GM12864 (cell line): ENCODE measurements at regions not wholly inside any gene's neighbourhood (a gene's known extent, or its start where the extent isn't known, plus 50 kb on each side); places are given as distances from the start of the nearest gene placed in this dataset.

Experiments
- DNase-seq: peaks from one replicate; pipeline ENCODE4 v3.0.0-alpha.2; 2011; ENCODE audit warnings: low read depth
- H3K4me3 ChIP-seq: 2 replicates; pipeline ENCODE4 v1.5.1; 2011; ENCODE audit warnings: mild to moderate bottlenecking, low read depth, low read length, control low read depth
- TF ChIP-seq, protein P1 (sequence below): IDR thresholded peaks from 2 replicates; pipeline ENCODE4 v1.5.1; 2011; ENCODE audit warnings: low read depth, mild to moderate bottlenecking, moderate library complexity, low read length, control low read depth, inconsistent platforms; ENCODE audit errors: missing control alignments

DNA sequence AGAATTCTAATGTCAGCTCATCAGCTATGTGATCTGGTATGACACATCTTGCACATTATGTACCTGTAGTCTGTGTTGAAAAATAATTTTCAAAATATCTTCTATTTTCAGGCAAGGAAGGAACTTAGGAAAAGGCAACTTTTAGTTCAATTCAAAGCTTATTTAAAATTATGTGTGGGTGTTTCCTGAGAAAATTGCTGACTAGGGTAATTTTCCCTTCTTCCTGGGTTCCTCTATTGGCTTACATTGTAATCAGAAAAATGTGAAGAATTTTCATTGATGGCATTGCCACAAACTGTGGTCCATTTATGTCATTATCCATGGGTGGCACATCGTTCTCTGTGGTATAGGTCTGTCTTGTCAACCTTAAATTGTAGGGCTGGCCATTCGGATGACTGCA lies 328.7 kb upstream of the SGCD start:
- TF ChIP-seq, protein P1, sequence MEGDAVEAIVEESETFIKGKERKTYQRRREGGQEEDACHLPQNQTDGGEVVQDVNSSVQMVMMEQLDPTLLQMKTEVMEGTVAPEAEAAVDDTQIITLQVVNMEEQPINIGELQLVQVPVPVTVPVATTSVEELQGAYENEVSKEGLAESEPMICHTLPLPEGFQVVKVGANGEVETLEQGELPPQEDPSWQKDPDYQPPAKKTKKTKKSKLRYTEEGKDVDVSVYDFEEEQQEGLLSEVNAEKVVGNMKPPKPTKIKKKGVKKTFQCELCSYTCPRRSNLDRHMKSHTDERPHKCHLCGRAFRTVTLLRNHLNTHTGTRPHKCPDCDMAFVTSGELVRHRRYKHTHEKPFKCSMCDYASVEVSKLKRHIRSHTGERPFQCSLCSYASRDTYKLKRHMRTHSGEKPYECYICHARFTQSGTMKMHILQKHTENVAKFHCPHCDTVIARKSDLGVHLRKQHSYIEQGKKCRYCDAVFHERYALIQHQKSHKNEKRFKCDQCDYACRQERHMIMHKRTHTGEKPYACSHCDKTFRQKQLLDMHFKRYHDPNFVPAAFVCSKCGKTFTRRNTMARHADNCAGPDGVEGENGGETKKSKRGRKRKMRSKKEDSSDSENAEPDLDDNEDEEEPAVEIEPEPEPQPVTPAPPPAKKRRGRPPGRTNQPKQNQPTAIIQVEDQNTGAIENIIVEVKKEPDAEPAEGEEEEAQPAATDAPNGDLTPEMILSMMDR, result no peak
- no peak for DNase-seq
- no peak overlapping the region for H3K4me3 ChIP-seq

DNA sequence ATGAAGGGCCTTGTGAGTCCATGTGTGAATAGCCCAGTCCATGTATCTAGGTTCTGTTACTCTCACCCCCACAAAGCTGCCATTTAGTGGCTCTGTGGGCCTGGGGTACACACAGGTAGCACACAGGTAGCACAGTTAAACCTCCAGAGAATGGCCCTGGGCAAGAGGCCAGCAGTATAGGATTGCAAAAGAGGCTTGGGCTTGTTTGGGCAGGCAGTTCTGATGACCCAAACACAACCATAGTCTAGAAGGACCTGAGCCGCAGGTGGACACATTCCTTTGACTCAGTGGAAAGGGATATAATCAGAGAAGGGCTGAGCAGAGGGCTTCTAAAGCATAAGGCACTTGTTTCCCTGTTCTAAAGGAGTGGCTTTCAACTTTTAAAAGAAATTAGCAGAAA lies 326.8 kb upstream of the SGCD start:
- TF ChIP-seq, protein P1, result no peak
- DNase-seq, result no peak
- no peak overlapping the region for H3K4me3 ChIP-seq

DNA sequence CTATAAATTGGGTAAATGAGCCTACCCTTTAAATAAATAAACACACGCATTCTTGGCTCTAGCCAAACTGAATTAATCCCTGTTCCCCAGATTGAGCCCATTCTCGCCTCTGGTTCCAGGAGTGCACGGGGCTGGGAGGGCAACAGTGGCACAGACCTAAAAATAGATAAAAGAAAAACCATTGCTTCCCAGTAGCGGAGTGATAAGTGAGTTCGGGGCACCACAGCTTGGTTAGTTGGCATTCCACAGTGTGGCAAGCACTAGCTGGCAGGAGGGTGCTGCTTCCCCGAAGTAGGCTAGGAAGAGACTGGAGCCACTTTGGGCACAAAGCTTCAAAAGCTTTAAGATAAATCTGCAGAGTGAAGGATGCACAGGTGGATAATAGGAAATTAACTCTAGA lies 322.2 kb upstream of the SGCD start:
- TF ChIP-seq, protein P1, result no peak
- DNase-seq, result no peak
- H3K4me3 ChIP-seq, result no peak overlapping the region

DNA sequence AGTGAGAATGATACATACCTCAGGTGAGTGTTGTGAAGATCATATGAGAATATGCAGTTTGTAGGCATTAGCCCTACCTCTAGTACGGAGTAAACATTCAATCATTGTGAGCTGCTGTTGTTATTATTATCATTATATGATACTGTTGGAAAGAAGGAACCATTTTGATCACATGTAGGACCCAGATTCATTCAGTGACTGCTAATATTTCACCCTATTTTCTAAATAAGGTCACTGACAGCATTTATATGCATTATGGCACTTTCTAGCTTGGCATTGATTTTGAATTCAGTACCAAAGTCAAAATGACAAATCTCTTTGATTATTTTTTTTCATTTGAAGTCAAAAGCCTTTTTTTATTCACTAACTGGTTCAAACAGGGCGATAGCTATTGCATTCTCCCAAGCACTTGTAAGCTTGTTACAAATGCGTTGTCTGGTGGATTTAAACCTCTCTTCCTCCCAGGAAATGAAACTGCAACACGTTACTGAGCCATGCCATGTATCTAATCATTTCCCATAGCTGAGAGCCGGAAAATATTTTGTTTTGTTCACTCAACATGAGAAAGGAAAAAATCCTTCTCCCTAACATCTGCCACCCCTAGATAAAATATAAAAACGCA lies 320.8 kb upstream of the SGCD start:
- TF ChIP-seq, protein P1, result no peak
- H3K4me3 ChIP-seq, result no peak overlapping the region
- no peak for DNase-seq

DNA sequence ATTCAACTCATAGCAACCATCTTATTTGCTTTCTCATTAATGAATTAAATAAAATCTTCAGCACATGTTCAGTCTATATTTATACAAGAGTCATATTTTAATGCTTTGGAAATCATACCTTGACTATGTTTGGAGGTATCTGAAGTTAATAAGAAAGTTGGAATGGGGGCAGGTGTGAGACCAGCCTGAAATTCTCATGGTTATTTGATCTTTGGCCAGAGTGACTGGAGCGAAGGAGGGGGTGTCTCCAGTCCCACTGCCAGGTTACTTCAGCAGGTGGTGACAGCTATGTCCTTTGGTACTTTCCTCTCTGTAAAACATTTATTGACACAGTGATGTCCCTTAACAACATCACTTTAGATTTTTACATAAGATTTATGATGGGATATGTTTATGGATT lies 318.1 kb upstream of the SGCD start:
- H3K4me3 ChIP-seq, result no peak overlapping the region
- TF ChIP-seq, protein P1, result no peak
- no peak for DNase-seq

DNA sequence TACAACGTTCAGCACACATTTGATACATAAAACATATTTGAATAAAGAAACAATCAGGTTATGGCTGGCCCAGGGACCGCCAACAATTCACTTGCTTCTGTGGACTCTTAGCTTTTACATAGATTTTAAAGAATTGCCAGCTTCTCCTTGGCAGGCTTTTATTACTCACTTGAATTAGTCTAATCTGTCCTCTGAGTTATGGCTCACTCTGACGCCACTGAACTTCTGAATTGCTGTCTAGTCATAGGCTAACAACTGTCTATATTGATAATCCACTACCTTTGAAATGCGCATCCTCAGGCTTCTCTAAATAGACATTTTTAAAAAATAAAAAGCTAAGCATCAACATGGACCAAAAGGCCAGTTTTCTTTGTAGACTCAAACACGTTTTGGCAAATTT lies 317.4 kb upstream of the SGCD start:
- TF ChIP-seq, protein P1, result no peak
- DNase-seq, result no peak
- H3K4me3 ChIP-seq, result no peak overlapping the region

DNA sequence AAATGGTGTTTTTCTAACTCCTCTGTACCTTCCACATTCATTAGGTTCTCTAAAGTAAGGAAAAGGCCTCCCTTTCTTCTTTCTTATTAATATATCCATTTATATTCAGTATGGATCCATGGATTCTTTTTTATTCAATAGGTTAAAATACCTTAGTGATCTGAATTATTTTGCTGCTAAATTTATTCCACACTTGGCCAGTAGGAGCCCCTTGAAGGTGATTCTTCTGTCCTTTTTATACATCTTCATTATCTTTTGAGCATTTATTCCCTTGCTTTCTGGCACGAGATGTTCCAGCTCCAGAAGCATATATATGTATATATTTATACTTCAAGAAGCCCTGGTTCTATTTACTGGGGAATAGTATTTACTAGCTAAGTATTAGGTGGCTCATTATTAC lies 311.8 kb upstream of the SGCD start:
- no peak for DNase-seq
- TF ChIP-seq, protein P1, result no peak
- H3K4me3 ChIP-seq, result no peak overlapping the region
